Endodermal cell (in vitro differentiated cells): ENCODE measurements at regions not wholly inside any gene's neighbourhood (a gene's known extent, or its start where the extent isn't known, plus 50 kb on each side); places are given as distances from the start of the nearest gene placed in this dataset.

ENCODE experiments used
- DNase-seq: peaks from one replicate; pipeline ENCODE4 v3.0.0-alpha.2; 2017
- H3K27ac ChIP-seq: 2 replicates; pipeline ENCODE4 v1.5.1; 2013; ENCODE audit warnings: mild to moderate bottlenecking, low read depth, low read length, moderate library complexity
- H3K27me3 ChIP-seq: 2 replicates; pipeline ENCODE4 v1.6.1; 2013; ENCODE audit warnings: mild to moderate bottlenecking, low read length, moderate library complexity; ENCODE audit not compliant: insufficient read depth, control insufficient read depth, poor library complexity, severe bottlenecking
- H3K36me3 ChIP-seq: 2 replicates; pipeline ENCODE4 v1.7.0; 2013; ENCODE audit warnings: mild to moderate bottlenecking, low read length, moderate library complexity; ENCODE audit not compliant: control insufficient read depth, insufficient read depth
- H3K4me1 ChIP-seq: one replicate; pipeline ENCODE4 v1.7.0; 2013; ENCODE audit warnings: low read length; ENCODE audit not compliant: control insufficient read depth, insufficient read depth
- H3K4me3 ChIP-seq: 2 replicates; pipeline ENCODE4 v1.5.1; 2013; ENCODE audit warnings: mild to moderate bottlenecking, low read length, moderate library complexity
- H3K9ac ChIP-seq: 2 replicates; pipeline ENCODE4 v1.6.1; 2013; ENCODE audit warnings: mild to moderate bottlenecking, low read length, moderate library complexity; ENCODE audit not compliant: poor library complexity, severe bottlenecking; ENCODE audit errors: extremely low read depth
- H3K9me3 ChIP-seq: 2 replicates; pipeline ENCODE4 v1.6.1; 2013; ENCODE audit warnings: mild to moderate bottlenecking, low read length, moderate library complexity; ENCODE audit not compliant: control insufficient read depth
- H3K27ac Mint-ChIP-seq: 2 replicates; pipeline ENCODE4 v1.8.0; 2020; ENCODE audit warnings: mixed read lengths
- H3K27me3 Mint-ChIP-seq: 2 replicates; pipeline ENCODE4 v1.8.0; 2021; ENCODE audit warnings: mild to moderate bottlenecking, mixed read lengths; ENCODE audit not compliant: insufficient read depth
- H3K36me3 Mint-ChIP-seq: 2 replicates; pipeline ENCODE4 v1.8.0; 2020; ENCODE audit warnings: low read depth, mixed read lengths
- H3K4me1 Mint-ChIP-seq: 2 replicates; pipeline ENCODE4 v1.8.0; 2020; ENCODE audit warnings: mixed read lengths
- H3K4me3 Mint-ChIP-seq: 2 replicates; pipeline ENCODE4 v1.8.0; 2020; ENCODE audit warnings: mild to moderate bottlenecking, moderate library complexity, mixed read lengths
- H3K9me3 Mint-ChIP-seq: 2 replicates; pipeline ENCODE4 v1.8.0; 2020; ENCODE audit warnings: mild to moderate bottlenecking, mixed read lengths
- CTCF ChIP-seq: fragments of 200-600 bp; sonication (generic); conservative IDR thresholded peaks from 2 replicates; pipeline ENCODE4 v1.5.0; 2021; ENCODE audit warnings: antibody characterized with exemption, mild to moderate bottlenecking
- WGBS, 2 experiments: methylation state at CpG; one replicate each; pipeline versions ENCODE4 v1.1.5 to v1.1.7; 2013; ENCODE audit warnings: missing lambda C conversion rate in 2 of 2, mixed read lengths in 1 of 2; ENCODE audit not compliant: insufficient coverage in 1 of 2, insufficient read length in 1 of 2; 5-methylcytosine and 5-hydroxymethylcytosine counted together

- H3K4me1 ChIP-seq: peaks cover 3% of the 10 kb centered on the region
- Mint-ChIP-seq H3K27me3 (no peaks in the 10 kb centered on the region), H3K4me1 (peaks cover 16% of the 10 kb centered on the region), H3K4me3 (no peak overlapping the region), H3K27ac (no peak overlapping the region), H3K9me3 (peaks cover 5% of the 10 kb centered on the region), H3K36me3 (no peaks in the 10 kb centered on the region)
- no peak for TF ChIP-seq CTCF
- no peaks in the 10 kb centered on the region for H3K27me3 ChIP-seq
- H3K27ac ChIP-seq: no peak overlapping the region
- WGBS, 2 experiments: 90 to 93% methylated on average over 3 to 4 of the region's 4 CpGs
- H3K36me3 ChIP-seq: no peaks in the 10 kb centered on the region
- no peak for DNase-seq
- H3K4me3 ChIP-seq: no peak overlapping the region
- H3K9ac ChIP-seq: no peak overlapping the region
- no peaks in the 10 kb centered on the region for H3K9me3 ChIP-seq
These were observed 182.8 kb upstream of the SLC27A6 start for GRCh38 chr5:128782446-128782845.

DNA sequence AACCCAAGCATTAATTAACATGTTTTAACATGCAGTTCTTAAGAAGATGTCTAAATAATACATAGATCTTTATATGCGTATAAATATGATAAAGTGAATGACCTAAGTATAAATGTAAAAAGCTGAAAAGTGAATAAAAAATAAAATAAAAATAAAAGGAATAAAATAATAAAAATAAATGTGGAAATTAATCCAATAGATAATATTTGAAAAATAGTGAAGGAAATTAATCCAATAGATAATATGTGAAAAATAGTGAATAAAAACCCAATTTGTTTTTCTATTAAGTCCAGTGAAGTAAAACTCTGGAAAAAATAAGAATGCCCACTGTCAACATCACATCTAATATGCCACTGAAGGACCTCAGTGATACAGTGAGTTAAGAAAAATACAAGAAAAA, 180.6 kb upstream of the SLC27A6 start:
- no peak for TF ChIP-seq CTCF
- Histone ChIP-seq H3K4me1 (peaks cover 3% of the 10 kb centered on the region), H3K27me3 (no peaks in the 10 kb centered on the region), H3K4me3 (no peak overlapping the region), H3K36me3 (no peaks in the 10 kb centered on the region), H3K27ac (no peak overlapping the region), H3K9me3 (no peaks in the 10 kb centered on the region), H3K9ac (no peak overlapping the region)
- Mint-ChIP-seq H3K4me1 (peaks cover 14% of the 10 kb centered on the region), H3K9me3 (peaks cover 5% of the 10 kb centered on the region), H3K27ac (no peak overlapping the region), H3K27me3 (no peaks in the 10 kb centered on the region), H3K36me3 (no peaks in the 10 kb centered on the region), H3K4me3 (no peak overlapping the region)
- no CpG with 5 or more reads among the region's 1 CpG for WGBS, 2 experiments
- no peak for DNase-seq

DNA sequence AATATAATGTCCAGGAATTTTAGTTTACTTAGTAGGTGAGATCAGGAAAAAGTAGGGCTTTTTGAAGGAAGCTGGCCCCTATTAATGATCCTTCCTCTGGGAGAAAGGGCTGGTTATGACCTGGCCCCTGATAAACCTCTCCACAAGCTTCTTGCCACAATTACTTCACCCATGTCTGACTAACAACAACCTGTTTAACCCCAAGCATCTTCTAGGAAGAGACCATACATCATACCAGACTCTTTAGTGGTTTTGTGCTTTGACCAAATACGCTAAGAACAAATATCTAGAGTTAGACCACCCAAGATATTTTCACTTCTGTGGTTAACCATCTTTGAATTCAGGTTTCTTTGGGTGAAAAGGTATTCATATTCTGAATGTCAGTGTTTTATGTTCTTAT, 174.0 kb upstream of the SLC27A6 start:
- H3K9me3 ChIP-seq: no peaks in the 10 kb centered on the region

More for the DNA sequence above, 174.0 kb upstream of the SLC27A6 start:
- Histone ChIP-seq H3K27ac (no peak overlapping the region), H3K36me3 (no peaks in the 10 kb centered on the region), H3K27me3 (no peaks in the 10 kb centered on the region), H3K4me1 (no peaks in the 10 kb centered on the region), H3K9ac (no peak overlapping the region), H3K4me3 (no peak overlapping the region)
- Mint-ChIP-seq H3K4me1 (peaks cover 6% of the 10 kb centered on the region), H3K9me3 (peaks cover 7% of the 10 kb centered on the region), H3K27ac (no peak overlapping the region), H3K4me3 (no peak overlapping the region), H3K36me3 (no peaks in the 10 kb centered on the region), H3K27me3 (no peaks in the 10 kb centered on the region)
- DNase-seq: no peak
- WGBS, 2 experiments: 80 to 100% methylated on average over 1 of the region's 1 CpG
- no peak for TF ChIP-seq CTCF
